ENCODE measurements at regions not wholly inside any gene's neighbourhood (a gene's known extent, or its start where the extent isn't known, plus 50 kb on each side); places are given as distances from the start of the nearest gene placed in this dataset.

GRCh38 chr15:47610736-47611135 is 106.6 kb upstream of the SEMA6D start:
- Mint-ChIP-seq H3K27ac (no peak overlapping the region), H3K27me3 (ENCODE audit: insufficient read depth) (no peaks in the 10 kb centered on the region), H3K4me3 (no peak overlapping the region), H3K36me3 (ENCODE audit: low read depth) (no peaks in the 10 kb centered on the region), H3K4me1 (peaks cover 2% of the 10 kb centered on the region), H3K9me3 (no peaks in the 10 kb centered on the region)
- no peak for DNase-seq
- H3K36me3 ChIP-seq (ENCODE audit: control insufficient read depth, insufficient read depth, low read length) = no peaks in the 10 kb centered on the region
- H3K9ac ChIP-seq (ENCODE audit: extremely low read depth, low read length, poor library complexity, severe bottlenecking) = no peak overlapping the region
- no peaks in the 10 kb centered on the region for H3K9me3 ChIP-seq (ENCODE audit: control insufficient read depth, low read length)
- 100% methylated on average over 2 of the region's 2 CpGs for WGBS, 2 experiments (ENCODE audit: insufficient coverage in 1 of 2, insufficient read length in 1 of 2)
- no peaks in the 10 kb centered on the region for H3K27me3 ChIP-seq (ENCODE audit: control insufficient read depth, insufficient read depth, low read length, poor library complexity, severe bottlenecking)
- peak; percentile 46 for TF ChIP-seq CTCF (conservative IDR thresholded peaks at IDR 0.05)
- no peaks in the 10 kb centered on the region for H3K4me1 ChIP-seq (ENCODE audit: control insufficient read depth, insufficient read depth, low read length)
- no peak overlapping the region for H3K27ac ChIP-seq (ENCODE audit: low read depth, low read length)
- no peak overlapping the region for H3K4me3 ChIP-seq (ENCODE audit: low read length)

- DNase-seq = no peak
- Mint-ChIP-seq H3K27ac (no peak overlapping the region), H3K4me1 (peaks cover 2% of the 10 kb centered on the region), H3K27me3 (ENCODE audit: insufficient read depth) (no peaks in the 10 kb centered on the region), H3K4me3 (no peak overlapping the region), H3K9me3 (no peaks in the 10 kb centered on the region), H3K36me3 (ENCODE audit: low read depth) (no peaks in the 10 kb centered on the region)
- Histone ChIP-seq H3K36me3 (ENCODE audit: control insufficient read depth, insufficient read depth, low read length) (no peaks in the 10 kb centered on the region), H3K27ac (ENCODE audit: low read depth, low read length) (no peak overlapping the region), H3K9me3 (ENCODE audit: control insufficient read depth, low read length) (no peaks in the 10 kb centered on the region), H3K4me1 (ENCODE audit: control insufficient read depth, insufficient read depth, low read length) (no peaks in the 10 kb centered on the region), H3K4me3 (ENCODE audit: low read length) (no peak overlapping the region), H3K27me3 (ENCODE audit: control insufficient read depth, insufficient read depth, low read length, poor library complexity, severe bottlenecking) (no peaks in the 10 kb centered on the region), H3K9ac (ENCODE audit: extremely low read depth, low read length, poor library complexity, severe bottlenecking) (no peak overlapping the region)
- no peak for TF ChIP-seq CTCF (conservative IDR thresholded peaks at IDR 0.05)
- WGBS, 2 experiments (ENCODE audit: insufficient coverage in 1 of 2, insufficient read length in 1 of 2) = 45 to 84% methylated on average over 1 to 2 of the region's 2 CpGs
These were observed 102.8 kb upstream of the SEMA6D start for GRCh38 chr15:47614360-47615011.

- H3K9ac ChIP-seq (ENCODE audit: extremely low read depth, low read length, poor library complexity, severe bottlenecking) = no peak overlapping the region
- H3K4me1 ChIP-seq (ENCODE audit: control insufficient read depth, insufficient read depth, low read length) = no peaks in the 10 kb centered on the region
- H3K4me3 ChIP-seq (ENCODE audit: low read length) = no peak overlapping the region
- no peaks in the 10 kb centered on the region for H3K9me3 ChIP-seq (ENCODE audit: control insufficient read depth, low read length)
- 83 to 93% methylated on average over 3 to 4 of the region's 4 CpGs for WGBS, 2 experiments (ENCODE audit: insufficient coverage in 1 of 2, insufficient read length in 1 of 2)
- no peaks in the 10 kb centered on the region for H3K27me3 ChIP-seq (ENCODE audit: control insufficient read depth, insufficient read depth, low read length, poor library complexity, severe bottlenecking)
- no peak for DNase-seq
- Mint-ChIP-seq H3K4me1 (no peaks in the 10 kb centered on the region), H3K36me3 (ENCODE audit: low read depth) (no peaks in the 10 kb centered on the region), H3K4me3 (no peak overlapping the region), H3K27ac (no peak overlapping the region), H3K9me3 (no peaks in the 10 kb centered on the region), H3K27me3 (ENCODE audit: insufficient read depth) (no peaks in the 10 kb centered on the region)
- H3K27ac ChIP-seq (ENCODE audit: low read depth, low read length) = no peak overlapping the region
- H3K36me3 ChIP-seq (ENCODE audit: control insufficient read depth, insufficient read depth, low read length) = no peaks in the 10 kb centered on the region
- no peak for TF ChIP-seq CTCF (conservative IDR thresholded peaks at IDR 0.05)
These were observed 100.4 kb upstream of the SEMA6D start for GRCh38 chr15:47616876-47617275.
